ENCODE measurements at regions not wholly inside any gene's neighbourhood (a gene's known extent, or its start where the extent isn't known, plus 50 kb on each side); places are given as distances from the start of the nearest gene placed in this dataset.

GRCh38 chr4:123259676-123260646 is 136.6 kb upstream of the SPRY1 start:
- no peaks in the 10 kb centered on the region for H3K79me2 ChIP-seq (replicated peaks; ENCODE audit: insufficient read depth, low read length)
- no peaks in the 10 kb centered on the region for H4K20me1 ChIP-seq (ENCODE audit: insufficient read depth)
- no peaks in the 10 kb centered on the region for H3K9me3 ChIP-seq (ENCODE audit: low read length)
- peak overlapping the region; percentile 49 for H3K27ac ChIP-seq (ENCODE audit: low read length)
- TF ChIP-seq TAF1 (IDR thresholded peaks at IDR 0.05; ENCODE audit: low read depth): no peak
- peaks cover 3% of the 10 kb centered on the region for H3F3A ChIP-seq (ENCODE audit: insufficient read depth, low read length, poor library complexity, severe bottlenecking)
- no peaks in the 10 kb centered on the region for H3K36me3 ChIP-seq (ENCODE audit: insufficient read depth, low read length)
- H2AFZ ChIP-seq (ENCODE audit: low read depth, low read length): no peak overlapping the region
- peak overlapping the region; percentile 21 for H3K4me3 ChIP-seq (ENCODE audit: low read length)
- H3K4me2 ChIP-seq (ENCODE audit: low read length): peak overlapping the region; percentile 47
- no peaks in the 10 kb centered on the region for H3K27me3 ChIP-seq (ENCODE audit: insufficient read depth, low read depth, low read length)
- no peak overlapping the region for H3K9ac ChIP-seq (ENCODE audit: low read length)
- H3K9me2 ChIP-seq (ENCODE audit: insufficient read depth, low read length): no peaks in the 10 kb centered on the region

- peak overlapping the region; percentile 0 for H3K4me2 ChIP-seq (ENCODE audit: low read length)
- no peaks in the 10 kb centered on the region for H3K9me3 ChIP-seq (ENCODE audit: low read length)
- no peaks in the 10 kb centered on the region for H3K27me3 ChIP-seq (ENCODE audit: insufficient read depth, low read depth, low read length)
- no peak overlapping the region for H3K9ac ChIP-seq (ENCODE audit: low read length)
- H3K4me3 ChIP-seq (ENCODE audit: low read length): peak overlapping the region; percentile 17
- H3F3A ChIP-seq (ENCODE audit: insufficient read depth, low read length, poor library complexity, severe bottlenecking): peaks cover 3% of the 10 kb centered on the region
- no peak overlapping the region for H2AFZ ChIP-seq (ENCODE audit: low read depth, low read length)
- H3K27ac ChIP-seq (ENCODE audit: low read length): peak overlapping the region; percentile 45
- TF ChIP-seq, protein P1, sequence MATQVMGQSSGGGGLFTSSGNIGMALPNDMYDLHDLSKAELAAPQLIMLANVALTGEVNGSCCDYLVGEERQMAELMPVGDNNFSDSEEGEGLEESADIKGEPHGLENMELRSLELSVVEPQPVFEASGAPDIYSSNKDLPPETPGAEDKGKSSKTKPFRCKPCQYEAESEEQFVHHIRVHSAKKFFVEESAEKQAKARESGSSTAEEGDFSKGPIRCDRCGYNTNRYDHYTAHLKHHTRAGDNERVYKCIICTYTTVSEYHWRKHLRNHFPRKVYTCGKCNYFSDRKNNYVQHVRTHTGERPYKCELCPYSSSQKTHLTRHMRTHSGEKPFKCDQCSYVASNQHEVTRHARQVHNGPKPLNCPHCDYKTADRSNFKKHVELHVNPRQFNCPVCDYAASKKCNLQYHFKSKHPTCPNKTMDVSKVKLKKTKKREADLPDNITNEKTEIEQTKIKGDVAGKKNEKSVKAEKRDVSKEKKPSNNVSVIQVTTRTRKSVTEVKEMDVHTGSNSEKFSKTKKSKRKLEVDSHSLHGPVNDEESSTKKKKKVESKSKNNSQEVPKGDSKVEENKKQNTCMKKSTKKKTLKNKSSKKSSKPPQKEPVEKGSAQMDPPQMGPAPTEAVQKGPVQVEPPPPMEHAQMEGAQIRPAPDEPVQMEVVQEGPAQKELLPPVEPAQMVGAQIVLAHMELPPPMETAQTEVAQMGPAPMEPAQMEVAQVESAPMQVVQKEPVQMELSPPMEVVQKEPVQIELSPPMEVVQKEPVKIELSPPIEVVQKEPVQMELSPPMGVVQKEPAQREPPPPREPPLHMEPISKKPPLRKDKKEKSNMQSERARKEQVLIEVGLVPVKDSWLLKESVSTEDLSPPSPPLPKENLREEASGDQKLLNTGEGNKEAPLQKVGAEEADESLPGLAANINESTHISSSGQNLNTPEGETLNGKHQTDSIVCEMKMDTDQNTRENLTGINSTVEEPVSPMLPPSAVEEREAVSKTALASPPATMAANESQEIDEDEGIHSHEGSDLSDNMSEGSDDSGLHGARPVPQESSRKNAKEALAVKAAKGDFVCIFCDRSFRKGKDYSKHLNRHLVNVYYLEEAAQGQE (IDR thresholded peaks at IDR 0.05; ENCODE audit: borderline replicate concordance): no peak
- TF ChIP-seq, protein P2, sequence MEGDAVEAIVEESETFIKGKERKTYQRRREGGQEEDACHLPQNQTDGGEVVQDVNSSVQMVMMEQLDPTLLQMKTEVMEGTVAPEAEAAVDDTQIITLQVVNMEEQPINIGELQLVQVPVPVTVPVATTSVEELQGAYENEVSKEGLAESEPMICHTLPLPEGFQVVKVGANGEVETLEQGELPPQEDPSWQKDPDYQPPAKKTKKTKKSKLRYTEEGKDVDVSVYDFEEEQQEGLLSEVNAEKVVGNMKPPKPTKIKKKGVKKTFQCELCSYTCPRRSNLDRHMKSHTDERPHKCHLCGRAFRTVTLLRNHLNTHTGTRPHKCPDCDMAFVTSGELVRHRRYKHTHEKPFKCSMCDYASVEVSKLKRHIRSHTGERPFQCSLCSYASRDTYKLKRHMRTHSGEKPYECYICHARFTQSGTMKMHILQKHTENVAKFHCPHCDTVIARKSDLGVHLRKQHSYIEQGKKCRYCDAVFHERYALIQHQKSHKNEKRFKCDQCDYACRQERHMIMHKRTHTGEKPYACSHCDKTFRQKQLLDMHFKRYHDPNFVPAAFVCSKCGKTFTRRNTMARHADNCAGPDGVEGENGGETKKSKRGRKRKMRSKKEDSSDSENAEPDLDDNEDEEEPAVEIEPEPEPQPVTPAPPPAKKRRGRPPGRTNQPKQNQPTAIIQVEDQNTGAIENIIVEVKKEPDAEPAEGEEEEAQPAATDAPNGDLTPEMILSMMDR (IDR thresholded peaks at IDR 0.05; ENCODE audit: poor library complexity, severe bottlenecking): no peak
- no peak for TF ChIP-seq EZH2 (IDR thresholded peaks at IDR 0.05; ENCODE audit: borderline replicate concordance, insufficient read depth, low read length, poor library complexity, severe bottlenecking)
- TF ChIP-seq POLR2AphosphoS5 (IDR thresholded peaks at IDR 0.05): no peak
- no peak for TF ChIP-seq EP300 (conservative IDR thresholded peaks at IDR 0.05; ENCODE audit: poor library complexity, severe bottlenecking)
- TF ChIP-seq RAD21 (conservative IDR thresholded peaks at IDR 0.05): no peak
- TF ChIP-seq SMC3 (conservative IDR thresholded peaks at IDR 0.05; ENCODE audit: poor library complexity): no peak
- TF ChIP-seq MXI1 (conservative IDR thresholded peaks at IDR 0.05; ENCODE audit: poor library complexity, severe bottlenecking): no peak
- no peak for TF ChIP-seq TAF1 (IDR thresholded peaks at IDR 0.05; ENCODE audit: low read depth)
- H3K36me3 ChIP-seq (ENCODE audit: insufficient read depth, low read length): no peaks in the 10 kb centered on the region
- H4K20me1 ChIP-seq (ENCODE audit: insufficient read depth): no peaks in the 10 kb centered on the region
- no peaks in the 10 kb centered on the region for H3K9me2 ChIP-seq (ENCODE audit: insufficient read depth, low read length)
- no peaks in the 10 kb centered on the region for H3K79me2 ChIP-seq (replicated peaks; ENCODE audit: insufficient read depth, low read length)
Observed at GRCh38 chr4:123260653-123261052, 135.9 kb upstream of the SPRY1 start.
